GM19372 (cell line): ENCODE measurements at regions not wholly inside any gene's neighbourhood (a gene's known extent, or its start where the extent isn't known, plus 50 kb on each side); places are given as distances from the start of the nearest gene placed in this dataset.
"Not testable (repeated sequence)": the region's sequence is repeated elsewhere in the genome, so short reads cannot be mapped to it uniquely, and the experiment has no call there.

Source experiments
- ATAC-seq: cut with Tn5 transposase; IDR thresholded peaks from one replicate; pipeline ENCODE4 v1.9.1; 2021; ENCODE audit warnings: mild to moderate bottlenecking, low read depth, moderate library complexity; ENCODE audit not compliant: unreplicated experiment

DNA sequence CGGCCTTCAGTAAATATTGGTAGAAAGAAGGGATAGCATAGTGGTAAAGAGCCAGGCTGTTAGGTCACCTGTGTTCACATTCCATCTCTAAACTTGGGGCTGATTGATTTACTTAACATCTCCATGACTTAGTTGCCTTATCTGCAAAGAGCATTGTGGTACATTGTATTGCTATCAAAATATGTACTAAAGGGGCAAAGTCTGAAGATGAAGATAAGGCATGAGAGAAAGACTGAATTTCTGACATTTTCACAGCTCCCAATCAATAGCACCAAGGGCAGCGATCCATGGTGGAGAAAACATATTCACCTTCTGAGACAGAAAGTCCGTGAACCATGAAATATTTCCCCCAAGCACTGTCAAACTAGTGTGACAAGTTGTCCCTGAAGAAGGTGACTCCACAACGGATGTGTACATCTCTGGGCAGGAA is 223.3 kb upstream of the STXBP5 start:
- ATAC-seq: no peak

DNA sequence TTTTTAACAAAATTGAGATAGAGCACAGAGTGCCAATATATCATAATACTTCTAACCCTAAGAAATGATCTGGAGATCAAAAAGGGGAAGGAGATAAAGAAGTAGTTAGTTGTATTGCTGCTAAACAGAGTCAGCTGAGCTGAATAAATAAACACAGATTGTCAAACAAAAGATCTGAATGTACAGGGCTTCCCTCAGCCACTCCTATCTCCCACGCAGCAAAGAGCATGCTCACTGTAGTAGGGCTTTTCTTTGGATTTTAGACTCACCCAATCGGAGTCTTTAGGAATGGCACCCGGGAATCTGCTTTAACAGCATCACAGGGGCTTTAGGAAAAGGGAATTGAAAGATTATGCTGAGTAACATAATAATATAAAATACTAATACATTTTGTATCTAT is 222.2 kb upstream of the STXBP5 start:
- ATAC-seq: no peak

DNA sequence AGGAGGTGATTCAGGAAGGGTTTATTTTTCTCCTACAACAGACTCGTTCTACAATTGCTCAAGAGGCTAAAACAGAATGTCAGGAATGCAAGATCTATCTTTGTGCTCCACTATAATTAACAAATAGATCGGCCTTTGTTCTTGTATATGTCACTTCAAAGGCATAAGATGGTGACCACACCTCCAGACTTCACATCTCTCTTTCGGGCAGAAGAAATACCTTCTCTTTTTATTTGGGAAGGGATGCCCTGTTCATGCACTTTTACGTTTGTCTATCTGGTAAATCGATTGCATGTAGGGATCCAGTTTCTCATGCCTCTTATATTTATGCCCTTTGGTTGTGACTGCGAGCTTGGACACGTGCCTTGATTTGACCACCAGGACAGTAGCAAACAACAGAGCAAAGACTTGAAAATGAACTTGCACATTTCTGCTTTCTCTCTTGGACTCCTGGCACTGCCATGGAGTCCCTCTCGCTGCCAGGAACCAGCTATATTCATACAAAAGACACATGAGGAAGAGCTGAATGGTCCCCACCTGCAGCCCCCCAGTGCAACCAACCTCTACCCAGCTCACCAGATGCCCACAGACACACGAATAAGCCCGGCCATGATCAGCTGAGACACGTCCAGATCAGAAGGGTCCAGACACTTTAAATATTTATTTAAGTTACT is 219.8 kb upstream of the STXBP5 start:
- ATAC-seq: no peak

DNA sequence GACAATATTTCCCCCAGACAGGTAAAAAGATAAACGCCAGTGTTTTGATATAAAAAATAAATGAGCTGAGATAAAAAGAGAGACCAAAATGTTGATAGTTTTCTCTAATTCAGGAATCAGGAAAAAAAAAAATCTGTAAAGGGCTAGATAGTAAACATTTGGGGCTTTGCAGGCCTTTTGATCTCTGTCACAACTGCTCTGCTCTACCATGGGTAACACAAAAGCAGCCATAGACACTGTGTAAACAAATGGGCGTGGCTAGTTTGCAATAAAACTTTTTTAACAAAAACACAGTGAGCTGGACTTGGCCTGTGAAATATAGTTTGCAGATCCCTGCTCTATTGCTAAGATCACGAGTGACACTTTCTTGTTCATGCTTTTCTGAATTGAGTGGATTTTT is 219.1 kb upstream of the STXBP5 start:
- ATAC-seq: no peak

DNA sequence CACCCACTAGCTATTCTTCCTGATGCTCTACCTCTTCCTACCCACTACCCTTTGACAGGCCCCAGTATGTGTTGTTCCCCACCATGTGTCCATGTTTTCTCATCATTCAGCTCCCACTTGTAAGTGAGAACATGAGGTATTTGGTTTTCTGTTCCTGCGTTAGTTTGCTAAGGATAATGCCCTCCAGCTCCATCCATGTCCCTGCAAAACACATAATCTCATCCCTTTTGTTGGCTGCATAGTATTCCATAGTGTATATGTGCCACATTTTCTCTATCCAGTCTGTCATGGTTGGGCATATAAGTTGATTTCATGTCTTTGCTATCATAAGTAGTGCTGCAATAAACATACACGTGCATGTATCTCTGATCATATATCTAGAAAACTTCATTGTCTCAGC is 218.3 kb upstream of the STXBP5 start:
- ATAC-seq: no peak

DNA sequence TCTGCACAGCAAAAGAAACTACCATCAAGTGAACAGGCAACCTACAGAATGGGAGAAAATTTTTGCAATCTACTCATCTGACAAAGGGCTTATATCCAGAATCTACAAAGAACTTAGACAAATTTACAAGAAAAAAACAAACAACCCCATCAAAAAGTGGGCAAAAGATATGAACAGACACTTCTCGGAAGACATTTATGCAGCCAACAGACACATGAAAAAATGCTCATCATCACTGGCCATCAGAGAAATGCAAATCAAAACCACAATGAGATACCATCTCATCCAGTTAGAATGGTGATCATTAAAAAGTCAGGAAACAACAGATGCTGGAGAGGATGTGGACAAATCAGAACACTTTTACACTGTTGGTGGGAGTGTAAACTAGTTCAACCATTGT is 216.3 kb upstream of the STXBP5 start:
- ATAC-seq: not testable (repeated sequence)

DNA sequence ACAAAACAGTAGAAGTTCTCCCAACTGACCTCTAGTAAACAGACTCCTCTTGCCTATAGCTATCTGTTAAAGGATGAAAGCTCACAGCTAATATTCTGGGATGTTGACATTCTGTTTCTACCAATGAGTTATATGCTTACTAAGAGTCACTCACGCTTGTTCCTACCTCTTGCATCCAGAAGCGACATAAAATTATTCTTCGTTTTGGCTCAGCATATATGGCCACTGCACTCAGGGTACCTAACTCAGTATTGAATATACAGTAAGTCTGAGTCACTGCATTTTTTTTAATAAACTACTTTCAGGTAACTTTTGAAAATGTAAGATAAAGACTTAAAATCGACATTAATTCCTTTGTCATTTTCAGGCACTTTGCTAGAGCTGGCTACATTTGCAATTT is 214.4 kb upstream of the STXBP5 start:
- ATAC-seq: no peak

DNA sequence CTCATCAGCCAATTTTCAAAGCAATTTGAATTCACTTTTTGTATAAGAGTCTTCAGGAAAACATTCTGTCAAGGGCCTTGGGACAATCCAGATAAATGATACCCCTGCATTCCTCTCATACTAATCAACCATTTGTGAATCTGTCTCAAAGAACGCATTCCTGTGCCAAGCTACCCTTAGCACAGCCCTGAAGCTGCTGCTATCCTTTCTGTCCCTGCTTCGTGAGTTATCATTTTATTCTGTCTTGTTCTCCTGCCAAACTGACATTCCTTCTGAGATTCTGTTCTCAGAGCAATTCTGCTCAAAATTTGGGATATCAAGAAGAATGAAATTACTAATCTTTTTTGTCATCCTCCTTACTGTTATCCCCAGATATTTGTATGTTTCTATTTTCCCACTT is 213.9 kb upstream of the STXBP5 start:
- ATAC-seq: no peak

DNA sequence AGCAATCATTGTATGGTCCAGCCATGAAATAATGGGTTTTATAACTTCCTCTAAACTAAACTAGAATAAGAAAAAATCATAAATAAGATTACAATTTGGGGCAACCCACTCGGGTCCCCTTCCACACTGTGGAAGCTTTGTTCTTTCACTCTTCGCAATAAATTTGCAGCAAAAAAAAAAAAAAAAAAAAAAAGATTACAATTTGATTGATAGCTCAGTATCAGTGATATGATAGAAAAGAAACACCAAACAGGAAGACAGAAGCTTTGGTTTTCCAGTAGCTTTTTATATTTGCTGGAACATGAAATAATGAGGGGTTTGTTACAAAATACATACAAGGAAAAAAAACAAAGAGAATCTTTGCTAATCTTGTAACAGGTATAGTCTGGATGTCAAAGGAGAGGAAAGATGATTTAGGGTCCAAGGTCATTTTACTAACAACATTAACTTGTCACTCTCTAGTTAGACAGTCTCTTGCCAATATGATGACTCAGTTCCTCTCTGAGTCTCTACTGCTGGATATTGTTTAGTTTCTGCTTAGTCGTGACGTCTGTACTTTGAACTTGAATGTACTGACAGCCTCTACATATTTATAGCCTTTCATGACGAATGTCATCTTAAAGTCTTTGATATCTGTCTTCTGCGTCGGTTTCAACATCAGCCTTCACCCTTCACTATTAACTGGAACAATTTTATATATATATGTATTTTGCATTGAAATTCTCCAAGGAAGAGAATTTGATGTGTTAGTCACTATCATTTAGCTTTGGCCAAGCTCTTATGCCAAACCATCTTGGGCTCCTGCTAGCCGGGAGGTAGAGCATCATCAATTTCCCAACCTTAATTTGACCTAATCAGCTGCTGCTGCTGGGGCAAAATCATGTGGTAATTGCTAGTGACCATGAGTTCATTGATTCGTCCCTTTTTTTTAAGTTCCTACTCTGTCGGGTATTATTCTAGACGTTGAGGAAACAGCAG is 213.1 kb upstream of the STXBP5 start:
- ATAC-seq: no peak

DNA sequence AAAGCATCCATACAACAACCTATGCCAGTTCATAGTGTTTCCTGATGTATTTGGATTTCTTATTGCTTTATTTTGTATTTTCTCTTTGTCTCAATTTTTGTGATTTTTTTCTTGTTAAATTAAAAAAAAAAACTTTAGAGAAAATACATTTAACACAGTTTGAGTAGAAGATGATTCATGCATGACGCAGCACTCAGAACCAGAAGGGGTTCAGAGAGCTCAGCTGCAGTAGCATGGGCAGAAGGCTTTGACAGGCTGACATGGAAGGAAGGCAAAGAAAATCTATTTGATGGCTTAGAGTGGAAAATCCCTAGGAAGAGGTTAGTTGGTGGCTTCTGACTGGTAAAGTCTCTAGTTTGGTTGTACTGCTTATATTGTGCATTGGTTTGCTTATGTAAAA is 207.2 kb upstream of the STXBP5 start:
- ATAC-seq: no peak

DNA sequence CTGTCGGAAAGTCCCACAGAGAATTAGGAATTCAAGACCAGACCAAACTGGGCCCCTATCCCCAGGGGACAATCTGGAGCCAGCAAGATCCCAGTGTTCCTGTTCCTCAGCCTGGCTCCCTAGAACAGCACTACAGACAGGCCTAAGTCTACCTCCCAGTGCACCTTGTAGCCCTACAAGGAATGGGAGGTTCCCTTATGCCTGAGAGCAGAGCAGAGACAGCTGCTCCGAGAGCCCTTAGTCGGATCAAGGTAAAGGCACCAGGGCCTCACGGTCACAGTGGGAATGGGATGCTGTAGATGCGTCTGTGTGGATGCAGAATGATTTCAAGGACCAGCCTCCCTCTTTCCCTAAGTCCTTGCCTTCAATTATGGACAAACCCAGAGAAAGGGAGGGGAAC is 204.5 kb upstream of the STXBP5 start:
- ATAC-seq: no peak

DNA sequence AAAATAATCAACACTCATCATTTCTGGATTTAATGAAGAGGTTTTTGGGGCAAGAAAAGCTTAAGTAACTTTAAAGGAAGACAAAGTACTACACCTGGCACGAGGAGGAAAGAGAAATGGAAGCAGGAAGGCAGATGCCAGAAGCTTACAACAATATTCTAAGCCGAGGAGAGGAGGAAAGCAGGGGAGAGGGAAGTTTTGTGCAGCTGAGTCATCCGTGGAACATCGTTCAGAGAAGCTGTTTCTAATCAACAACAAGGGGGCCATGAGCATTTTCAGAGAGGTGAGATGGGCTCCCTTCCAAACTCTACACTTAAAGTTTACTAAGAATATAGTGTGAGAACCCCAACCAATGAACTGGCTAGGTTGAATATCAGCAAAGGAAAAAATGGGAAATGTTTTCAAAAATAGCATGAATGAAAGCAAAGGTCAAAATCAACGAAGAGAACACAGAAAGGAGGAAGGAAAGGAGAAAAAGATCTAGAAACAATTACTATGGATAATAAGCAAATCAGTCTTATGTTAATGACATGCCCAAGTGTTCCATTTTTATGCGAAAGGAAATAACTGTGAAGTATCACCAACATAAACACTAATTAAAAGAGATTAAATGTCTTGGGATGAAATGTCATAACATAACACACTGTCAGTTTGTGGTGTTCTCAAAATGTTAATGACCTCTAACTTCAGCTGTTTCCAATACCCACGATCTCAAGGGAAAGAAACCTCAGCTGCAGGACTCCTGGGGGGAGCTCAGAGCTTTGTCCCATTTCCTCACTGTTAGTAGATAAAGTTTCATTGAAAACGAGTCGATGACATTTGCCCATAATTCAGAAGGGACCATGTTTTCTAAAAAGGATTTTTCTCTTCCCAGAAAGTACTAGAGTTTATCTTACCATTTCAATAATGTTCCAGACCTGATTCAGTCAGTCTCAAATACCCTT is 203.4 kb upstream of the STXBP5 start:
- no peak for ATAC-seq

DNA sequence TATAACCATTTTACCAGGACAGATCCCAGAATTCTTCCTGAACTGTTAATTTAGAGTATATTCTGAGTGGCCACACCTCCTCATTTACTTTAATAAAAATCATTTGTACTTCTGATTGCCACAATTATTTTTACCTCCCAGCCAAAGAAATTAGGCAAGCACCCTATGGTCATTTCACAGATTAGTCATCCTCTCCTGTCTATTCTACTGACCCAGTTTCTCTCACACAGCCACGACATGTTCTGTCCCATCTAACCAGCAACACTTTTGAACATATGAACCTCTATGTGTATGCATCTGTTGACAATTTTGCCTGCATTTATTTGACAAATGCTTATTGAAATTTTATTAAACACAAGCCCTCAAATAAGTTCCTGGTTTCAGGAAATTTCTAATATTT is 202.6 kb upstream of the STXBP5 start:
- no peak for ATAC-seq

DNA sequence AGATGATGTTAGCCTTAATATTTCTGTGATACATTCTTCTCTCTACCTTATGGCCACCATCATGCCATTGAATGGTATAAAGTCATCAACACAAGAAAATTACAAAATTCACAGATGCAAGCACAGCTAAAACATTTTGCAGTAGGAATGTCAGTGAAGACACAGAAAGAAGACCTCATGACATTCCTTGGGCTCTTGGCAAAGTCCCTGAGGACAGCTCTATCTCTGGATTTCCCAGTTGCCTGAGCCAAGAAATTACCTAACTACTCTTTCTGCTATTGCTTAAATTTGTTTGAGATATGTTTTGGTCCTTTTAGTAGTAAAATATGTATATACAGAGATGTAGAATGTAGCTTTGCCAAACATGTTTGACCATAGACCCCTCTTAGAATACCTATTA is 201.0 kb upstream of the STXBP5 start:
- ATAC-seq: no peak

DNA sequence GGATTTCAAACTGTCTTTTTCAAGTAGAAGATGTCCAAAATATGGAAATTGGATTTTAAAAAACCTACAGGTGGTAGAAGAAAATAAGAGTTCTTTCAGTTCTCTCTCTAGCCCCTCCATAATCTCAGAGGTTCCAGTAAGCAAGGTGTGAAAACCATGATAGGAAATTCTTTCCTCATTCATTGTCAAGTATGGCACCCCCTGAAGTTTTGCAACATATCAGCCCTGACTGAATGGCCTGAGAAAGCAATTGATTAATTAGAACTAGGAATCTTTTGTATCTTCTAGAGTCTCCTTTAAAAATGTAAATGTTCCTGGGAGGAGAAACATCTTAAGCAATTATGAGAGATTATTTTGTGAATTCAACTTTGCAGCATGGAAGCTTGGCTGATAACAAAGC is 198.7 kb upstream of the STXBP5 start:
- no peak for ATAC-seq

DNA sequence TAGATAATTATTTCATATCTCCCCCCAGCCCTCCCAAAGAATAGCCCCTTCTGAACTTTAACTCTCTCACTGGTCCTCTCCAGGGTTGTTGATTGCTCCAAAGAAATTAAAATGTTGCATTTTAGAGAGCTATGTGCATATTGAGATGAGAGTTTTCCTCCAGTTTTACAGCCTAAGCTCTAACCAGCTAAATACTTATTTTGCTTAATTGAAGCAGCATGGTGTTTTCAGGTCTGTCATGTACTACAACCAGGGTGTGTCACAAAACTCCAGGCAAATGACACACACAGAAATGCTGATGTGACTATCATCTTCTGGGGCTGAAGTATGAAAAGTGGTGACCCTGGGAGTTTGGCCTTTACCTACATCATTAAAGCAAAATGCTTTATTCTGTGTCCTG is 196.8 kb upstream of the STXBP5 start:
- no peak for ATAC-seq

DNA sequence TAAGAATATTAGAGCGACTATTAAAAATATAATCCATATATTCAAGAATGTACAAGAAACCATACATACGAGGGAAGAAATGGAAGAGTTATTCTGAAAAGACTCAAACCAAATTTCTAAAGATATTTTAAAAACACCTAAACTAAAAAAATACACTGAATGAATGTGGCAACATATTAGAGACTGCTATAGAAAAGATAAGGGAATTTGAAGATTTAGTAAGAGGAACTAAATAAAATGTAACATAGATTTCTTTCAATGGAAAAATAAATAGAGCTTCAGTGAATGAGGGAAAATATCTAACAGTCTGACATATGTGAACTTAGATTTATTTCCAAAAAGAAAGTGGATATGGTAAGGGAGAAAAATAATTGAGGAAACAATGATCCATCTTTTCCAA is 194.9 kb upstream of the STXBP5 start:
- ATAC-seq: no peak

DNA sequence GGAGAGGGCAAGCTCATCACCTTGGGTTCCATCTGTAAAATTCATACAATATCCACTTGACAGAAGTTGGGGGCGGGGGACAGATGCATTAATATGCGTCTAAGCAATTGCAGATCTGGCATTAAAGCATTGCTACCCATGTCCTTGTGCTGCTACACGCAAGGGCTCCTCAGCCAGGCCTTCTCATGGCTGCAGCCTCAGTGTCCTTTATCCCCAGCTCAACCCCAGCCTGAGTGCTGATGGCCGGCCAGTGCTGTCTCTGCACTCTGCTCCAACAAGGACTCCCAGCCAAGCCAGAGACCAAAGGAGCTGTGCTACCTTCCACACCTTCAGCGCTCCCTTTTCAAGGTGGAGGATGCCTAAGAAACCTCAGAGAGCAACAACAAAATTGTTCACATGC is 188.5 kb upstream of the STXBP5 start:
- ATAC-seq: no peak

DNA sequence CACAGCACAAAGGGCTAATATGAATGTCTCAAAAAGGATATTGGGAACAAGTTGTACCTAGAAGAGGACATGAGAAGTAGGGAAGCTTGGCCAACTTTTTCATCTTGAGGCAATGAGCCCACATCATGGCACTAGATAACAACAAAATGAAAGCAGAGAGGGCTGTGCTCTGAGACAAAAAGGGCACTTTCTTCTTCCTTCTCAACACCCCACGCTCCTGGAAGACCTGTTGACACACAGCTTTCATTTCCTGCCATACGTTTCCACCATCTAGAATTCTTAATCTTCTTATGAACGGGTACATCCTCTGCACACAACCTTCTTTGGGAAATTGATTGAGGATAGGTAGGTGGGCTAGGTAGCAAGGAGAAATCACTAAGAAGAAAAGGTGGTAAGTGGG is 187.8 kb upstream of the STXBP5 start:
- no peak for ATAC-seq

DNA sequence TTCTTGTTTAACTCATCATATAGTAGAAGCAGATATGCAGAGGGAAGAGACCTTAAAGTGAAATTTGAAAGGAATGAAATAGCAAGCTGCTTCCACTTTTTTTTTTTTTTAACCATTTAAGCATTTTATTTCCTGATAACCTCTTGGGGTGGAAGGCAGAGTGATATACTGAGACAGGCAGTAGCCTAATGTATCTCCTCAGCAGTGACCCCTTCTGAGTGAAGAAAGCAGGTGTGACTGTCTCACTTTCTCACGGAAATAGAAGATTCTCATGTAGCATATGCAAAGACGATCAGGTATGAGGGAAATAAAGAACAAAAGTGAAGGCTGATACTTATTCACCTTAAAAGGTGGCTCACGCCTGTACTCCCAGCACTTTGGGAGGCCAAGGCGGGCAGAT is 187.1 kb upstream of the STXBP5 start:
- ATAC-seq: no peak

DNA sequence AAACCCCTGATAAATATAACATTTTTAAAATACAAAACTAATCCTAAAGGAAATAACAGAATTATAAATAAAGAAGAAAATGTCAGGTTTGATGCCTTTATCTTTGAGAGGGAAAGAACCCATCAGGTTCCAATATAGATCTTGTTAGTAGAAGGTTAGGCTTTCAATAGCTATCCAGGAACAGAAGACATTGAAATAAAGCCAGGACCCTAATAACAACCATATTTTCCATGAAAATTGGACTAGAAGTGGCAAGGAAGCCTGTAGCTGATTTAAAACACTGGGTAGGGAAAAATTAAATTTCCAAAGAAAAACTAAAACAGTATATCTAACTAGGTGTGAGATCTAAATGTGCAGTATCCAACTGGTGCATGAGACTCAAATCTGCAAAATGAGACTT is 185.2 kb upstream of the STXBP5 start:
- no peak for ATAC-seq
